HG02759 (cell line): ENCODE measurements at regions not wholly inside any gene's neighbourhood (a gene's known extent, or its start where the extent isn't known, plus 50 kb on each side); places are given as distances from the start of the nearest gene placed in this dataset.
"Not testable (repeated sequence)": the region's sequence is repeated elsewhere in the genome, so short reads cannot be mapped to it uniquely, and the experiment has no call there.

Experiments
- ATAC-seq: cut with Tn5 transposase; IDR thresholded peaks from one replicate; pipeline ENCODE4 v1.9.1; 2021; ENCODE audit warnings: mild to moderate bottlenecking, moderate library complexity; ENCODE audit not compliant: unreplicated experiment

GRCh38 chr7:75201606-75202079 is 109.3 kb downstream of the GTF2IRD2B start:
- ATAC-seq, result not testable (repeated sequence)

DNA sequence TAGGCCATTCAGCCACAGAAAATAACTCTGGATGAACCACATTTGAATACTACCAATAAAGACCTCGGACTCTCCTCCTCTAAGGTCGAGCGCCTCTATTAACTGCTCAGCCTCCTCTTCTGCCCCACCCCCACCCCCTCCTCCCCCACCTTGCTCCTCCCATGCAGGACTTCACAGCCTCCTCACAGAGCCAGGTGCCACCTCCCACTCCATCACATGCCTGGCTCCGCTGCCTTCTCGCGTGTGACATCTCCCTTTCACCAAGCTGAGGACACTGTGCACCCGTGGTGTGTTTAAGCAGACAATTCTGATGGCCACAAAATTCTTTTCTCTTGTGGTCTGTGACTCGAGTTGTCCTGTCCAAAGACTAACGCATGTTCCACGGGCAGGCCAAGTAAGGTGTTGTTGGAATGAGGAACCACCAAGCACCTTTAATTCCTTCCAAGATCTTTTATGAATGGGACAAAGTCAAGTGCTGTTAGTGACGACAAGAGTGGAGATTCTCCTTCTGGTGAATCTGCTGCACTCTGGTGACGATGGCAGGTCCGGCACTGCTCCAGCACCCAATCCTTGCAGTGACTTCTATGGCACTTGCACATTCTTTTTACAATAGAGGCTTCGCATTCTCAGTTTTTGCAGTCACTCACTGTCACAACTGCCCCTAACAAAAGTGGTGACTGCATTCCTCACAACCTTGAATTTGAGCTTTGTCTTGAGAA is 113.1 kb downstream of the GTF2IRD2B start:
- ATAC-seq, result not testable (repeated sequence)

DNA sequence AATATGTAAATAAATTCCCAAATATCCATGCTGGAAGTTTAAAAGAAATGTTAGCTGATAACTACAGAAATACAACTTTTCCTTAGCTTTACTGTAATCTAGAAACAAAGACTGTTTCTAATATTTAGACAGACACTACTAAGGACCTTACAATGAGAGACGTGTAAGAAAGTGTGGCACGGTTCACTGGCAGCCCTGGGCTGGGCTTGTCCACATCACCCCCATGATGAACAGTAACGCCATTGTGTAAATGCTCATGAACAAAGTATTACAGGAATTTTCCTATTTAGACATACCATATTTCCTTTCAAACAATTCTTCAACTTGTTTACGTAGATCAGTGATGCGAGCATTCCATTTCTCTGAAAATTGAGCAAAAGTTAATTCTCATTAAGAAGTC is 123.1 kb downstream of the GTF2IRD2B start:
- ATAC-seq, result not testable (repeated sequence)

GRCh38 chr7:75216963-75217362 is 124.6 kb downstream of the GTF2IRD2B start:
- ATAC-seq, result not testable (repeated sequence)

- ATAC-seq, result not testable (repeated sequence)
Measured at GRCh38 chr7:75226102-75226501, 133.7 kb downstream of the GTF2IRD2B start.

- ATAC-seq, result not testable (repeated sequence)
Measured at GRCh38 chr7:75229558-75229957, 137.2 kb downstream of the GTF2IRD2B start.

- not testable (repeated sequence) for ATAC-seq
Measured at GRCh38 chr7:75230558-75230957, 138.2 kb downstream of the GTF2IRD2B start.

DNA sequence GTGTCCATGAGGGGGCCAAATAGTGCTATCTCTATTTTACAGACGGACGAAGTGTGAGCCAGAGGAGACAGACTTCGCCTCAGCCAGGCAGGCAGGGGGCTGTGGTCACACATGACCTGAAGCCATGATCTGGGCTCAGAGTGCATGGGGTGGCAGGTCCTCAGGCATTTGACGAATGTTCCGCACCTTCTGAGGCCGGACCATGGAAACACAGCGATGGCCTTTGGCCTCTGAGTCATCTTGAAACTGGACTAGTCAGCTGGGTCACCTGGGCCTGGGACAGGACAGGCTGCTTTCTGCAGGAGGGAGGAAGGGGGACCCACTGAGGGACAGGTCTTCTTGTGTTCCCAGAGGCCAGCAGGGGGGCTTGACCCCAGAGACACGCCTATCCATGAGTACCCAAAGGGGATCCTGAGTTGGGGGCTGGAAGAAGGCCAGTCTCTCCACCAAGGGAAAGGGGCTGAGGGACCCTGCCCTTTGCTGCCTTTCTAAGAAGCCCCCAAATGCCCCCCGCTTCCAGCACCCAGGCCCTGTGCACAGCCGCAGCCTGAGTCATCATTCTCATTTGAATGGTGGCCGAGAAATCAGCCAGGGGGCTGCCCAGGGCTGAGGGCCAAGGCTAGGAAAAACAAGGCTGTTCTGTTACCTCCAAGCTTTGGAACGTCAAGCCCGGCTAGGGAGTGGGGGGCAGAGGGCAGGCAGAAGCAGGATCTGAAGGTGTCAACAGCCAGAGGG is 142.9 kb downstream of the GTF2IRD2B start:
- not testable (repeated sequence) for ATAC-seq

GRCh38 chr7:75235827-75236167 is 143.4 kb downstream of the GTF2IRD2B start:
- not testable (repeated sequence) for ATAC-seq

GRCh38 chr7:75237255-75238187 is 145.1 kb downstream of the GTF2IRD2B start:
- peak; percentile 96 for ATAC-seq

GRCh38 chr7:75238309-75238708 is 145.9 kb downstream of the GTF2IRD2B start:
- not testable (repeated sequence) for ATAC-seq

- ATAC-seq, result not testable (repeated sequence)
Measured at GRCh38 chr7:75243638-75244037, 151.2 kb downstream of the GTF2IRD2B start.

DNA sequence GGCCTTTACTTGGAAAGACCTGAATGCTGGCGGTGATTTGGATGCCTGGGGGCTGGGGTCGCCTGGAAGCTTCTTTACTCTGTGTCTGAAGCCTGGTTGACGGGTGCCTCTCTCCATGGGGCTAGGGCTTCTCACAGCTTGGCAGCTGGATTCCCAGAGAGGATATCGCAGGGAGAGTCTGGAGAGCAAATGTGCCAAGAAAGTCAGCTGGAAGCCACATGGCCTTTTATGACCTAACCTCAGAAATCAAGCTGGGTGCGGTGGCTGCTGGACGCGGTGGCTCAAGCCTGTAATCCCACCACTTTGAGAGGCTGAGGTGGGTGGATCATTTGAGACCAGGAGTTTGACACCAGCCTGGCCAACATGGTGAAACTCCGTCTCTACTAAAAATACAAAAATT is 147.2 kb upstream of the TRIM73 start:
- not testable (repeated sequence) for ATAC-seq

DNA sequence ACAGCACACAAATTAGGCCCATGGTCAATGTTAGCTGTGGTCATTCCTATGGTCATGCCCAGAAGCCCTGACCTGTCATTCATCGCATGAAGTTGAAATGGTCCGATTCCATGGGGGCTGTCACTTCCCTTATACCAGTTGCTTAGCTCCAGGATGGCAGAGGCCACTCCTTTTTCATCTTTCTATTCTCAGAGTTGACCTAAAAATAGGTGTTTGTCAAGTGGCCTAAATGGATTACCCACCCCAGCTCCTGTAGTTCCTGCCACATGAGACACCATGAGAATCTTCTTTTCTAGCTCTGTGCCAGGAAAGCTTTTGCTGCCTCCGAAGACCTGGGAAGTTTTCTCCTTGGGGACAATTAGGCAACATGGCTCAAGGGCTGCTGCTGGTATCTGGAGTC is 141.2 kb upstream of the TRIM73 start:
- not testable (repeated sequence) for ATAC-seq

DNA sequence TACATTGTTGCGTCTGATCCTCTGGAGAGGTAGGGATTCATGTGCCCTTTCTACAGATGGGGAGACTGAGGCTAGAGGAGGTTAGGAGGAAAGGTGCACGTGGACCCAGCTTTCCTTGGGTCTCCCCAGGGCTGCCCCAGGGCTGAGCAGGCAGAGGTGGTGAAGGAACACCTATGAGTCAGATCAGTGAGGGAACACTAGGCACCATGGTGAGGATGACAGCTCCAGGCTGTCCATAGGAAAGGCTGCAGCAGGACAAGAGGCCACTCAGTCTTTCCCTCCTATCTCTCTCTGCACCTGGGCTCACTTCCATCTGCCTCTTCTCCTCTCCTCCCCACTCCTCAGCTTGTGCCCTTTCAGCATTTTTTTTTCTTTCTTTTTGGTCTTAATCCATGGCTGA is 138.0 kb upstream of the TRIM73 start:
- ATAC-seq, result not testable (repeated sequence)

- ATAC-seq, result not testable (repeated sequence)
Measured at GRCh38 chr7:75259454-75260003, 135.9 kb upstream of the TRIM73 start.

- ATAC-seq, result not testable (repeated sequence)
Measured at GRCh38 chr7:75261660-75262059, 133.8 kb upstream of the TRIM73 start.

GRCh38 chr7:75268158-75268557 is 127.3 kb upstream of the TRIM73 start:
- ATAC-seq, result not testable (repeated sequence)

- ATAC-seq, result not testable (repeated sequence)
Measured at GRCh38 chr7:75269159-75269558, 126.3 kb upstream of the TRIM73 start.

DNA sequence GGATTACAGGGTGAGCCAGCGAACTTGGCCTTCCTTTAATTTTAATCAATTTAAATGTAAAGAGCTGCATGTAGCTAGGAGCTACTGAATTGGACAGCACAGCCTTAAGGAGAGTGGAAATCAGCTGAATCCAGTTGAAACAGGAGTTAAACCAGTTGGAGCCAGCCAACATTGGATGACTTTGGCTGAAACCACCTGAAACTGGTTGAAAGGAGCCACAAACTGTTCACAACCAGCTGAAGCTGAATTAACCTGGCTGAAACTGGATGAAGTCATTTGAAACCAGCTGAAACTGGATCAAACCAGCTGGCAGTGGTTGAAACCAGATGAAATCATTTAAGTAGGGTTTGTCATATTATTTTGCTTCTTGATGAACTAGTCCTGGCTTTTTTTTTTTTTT is 121.3 kb upstream of the TRIM73 start:
- ATAC-seq, result not testable (repeated sequence)
